Mesothelial cell of epicardium (in vitro differentiated cells): ENCODE measurements at regions not wholly inside any gene's neighbourhood (a gene's known extent, or its start where the extent isn't known, plus 50 kb on each side); places are given as distances from the start of the nearest gene placed in this dataset.
A peak's percentile ranks its signal among the peaks of the same experiment; 100 is the strongest.

Experiments
- DNase-seq, 2 experiments: peaks; one replicate each; pipeline ENCODE4 v3.0.0; 2021; ENCODE audit warnings: low spot score in 2 of 2; ENCODE audit not compliant: unreplicated experiment in 2 of 2
- H3K27ac Mint-ChIP-seq: 2 replicates; pipeline ENCODE4 v1.8.0; 2021; ENCODE audit warnings: mixed read lengths
- H3K27me3 Mint-ChIP-seq: 2 replicates; pipeline ENCODE4 v1.8.0; 2021; ENCODE audit warnings: low read depth, mixed read lengths
- H3K36me3 Mint-ChIP-seq: 2 replicates; pipeline ENCODE4 v1.8.0; 2021; ENCODE audit warnings: mixed read lengths
- H3K4me1 Mint-ChIP-seq: 2 replicates; pipeline ENCODE4 v1.8.0; 2021; ENCODE audit warnings: mixed read lengths
- H3K4me3 Mint-ChIP-seq: 2 replicates; pipeline ENCODE4 v1.8.0; 2021; ENCODE audit warnings: mild to moderate bottlenecking, moderate library complexity, mixed read lengths
- H3K9me3 Mint-ChIP-seq: 2 replicates; pipeline ENCODE4 v1.8.0; 2021; ENCODE audit warnings: mixed read lengths
- TF ChIP-seq, protein P1 (sequence below): fragments of 200-600 bp; sonication (generic); IDR thresholded peaks from one replicate; pipeline ENCODE4 v1.5.0; 2021; ENCODE audit warnings: antibody characterized with exemption; ENCODE audit not compliant: unreplicated experiment

GRCh38 chr3:194929578-194929960 is 243.9 kb downstream of the FAM43A start:
- Mint-ChIP-seq H3K27ac (peak overlapping the region; percentile 40), H3K4me1 (peaks cover 39% of the 10 kb centered on the region), H3K36me3 (no peaks in the 10 kb centered on the region), H3K9me3 (peaks cover 8% of the 10 kb centered on the region), H3K27me3 (no peaks in the 10 kb centered on the region), H3K4me3 (no peak overlapping the region)
- DNase-seq: no peak
- TF ChIP-seq, protein P1, sequence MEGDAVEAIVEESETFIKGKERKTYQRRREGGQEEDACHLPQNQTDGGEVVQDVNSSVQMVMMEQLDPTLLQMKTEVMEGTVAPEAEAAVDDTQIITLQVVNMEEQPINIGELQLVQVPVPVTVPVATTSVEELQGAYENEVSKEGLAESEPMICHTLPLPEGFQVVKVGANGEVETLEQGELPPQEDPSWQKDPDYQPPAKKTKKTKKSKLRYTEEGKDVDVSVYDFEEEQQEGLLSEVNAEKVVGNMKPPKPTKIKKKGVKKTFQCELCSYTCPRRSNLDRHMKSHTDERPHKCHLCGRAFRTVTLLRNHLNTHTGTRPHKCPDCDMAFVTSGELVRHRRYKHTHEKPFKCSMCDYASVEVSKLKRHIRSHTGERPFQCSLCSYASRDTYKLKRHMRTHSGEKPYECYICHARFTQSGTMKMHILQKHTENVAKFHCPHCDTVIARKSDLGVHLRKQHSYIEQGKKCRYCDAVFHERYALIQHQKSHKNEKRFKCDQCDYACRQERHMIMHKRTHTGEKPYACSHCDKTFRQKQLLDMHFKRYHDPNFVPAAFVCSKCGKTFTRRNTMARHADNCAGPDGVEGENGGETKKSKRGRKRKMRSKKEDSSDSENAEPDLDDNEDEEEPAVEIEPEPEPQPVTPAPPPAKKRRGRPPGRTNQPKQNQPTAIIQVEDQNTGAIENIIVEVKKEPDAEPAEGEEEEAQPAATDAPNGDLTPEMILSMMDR: peak; percentile 7

- no peak overlapping the region for H3K4me3 Mint-ChIP-seq
- DNase-seq: no peak
- H3K27me3 Mint-ChIP-seq: no peaks in the 10 kb centered on the region
- peaks cover 35% of the 10 kb centered on the region for H3K4me1 Mint-ChIP-seq
- TF ChIP-seq, protein P1: no peak
- H3K36me3 Mint-ChIP-seq: no peaks in the 10 kb centered on the region
- H3K27ac Mint-ChIP-seq: peak overlapping the region; percentile 97
- H3K9me3 Mint-ChIP-seq: peaks cover 8% of the 10 kb centered on the region
Observed at GRCh38 chr3:194930377-194931204, 244.9 kb downstream of the FAM43A start.

- Mint-ChIP-seq H3K27me3 (no peaks in the 10 kb centered on the region), H3K36me3 (no peaks in the 10 kb centered on the region), H3K9me3 (peaks cover 8% of the 10 kb centered on the region), H3K27ac (peak overlapping the region; percentile 97), H3K4me3 (no peak overlapping the region), H3K4me1 (peaks cover 31% of the 10 kb centered on the region)
- TF ChIP-seq, protein P1: no peak
- DNase-seq: no peak
Observed at GRCh38 chr3:194931347-194931746, 245.7 kb downstream of the FAM43A start.

GRCh38 chr3:194931865-194932264 is 246.2 kb downstream of the FAM43A start:
- H3K9me3 Mint-ChIP-seq: peaks cover 8% of the 10 kb centered on the region
- no peak overlapping the region for H3K4me3 Mint-ChIP-seq
- peaks cover 31% of the 10 kb centered on the region for H3K4me1 Mint-ChIP-seq
- H3K27ac Mint-ChIP-seq: no peak overlapping the region
- TF ChIP-seq, protein P1: no peak
- no peaks in the 10 kb centered on the region for H3K36me3 Mint-ChIP-seq
- no peaks in the 10 kb centered on the region for H3K27me3 Mint-ChIP-seq
- DNase-seq: no peak

GRCh38 chr3:194933465-194933864 is 247.8 kb downstream of the FAM43A start:
- Mint-ChIP-seq H3K36me3 (no peaks in the 10 kb centered on the region), H3K4me1 (peaks cover 25% of the 10 kb centered on the region), H3K4me3 (no peak overlapping the region), H3K27ac (no peak overlapping the region), H3K27me3 (no peaks in the 10 kb centered on the region), H3K9me3 (peaks cover 8% of the 10 kb centered on the region)
- no peak for DNase-seq
- TF ChIP-seq, protein P1: no peak

GRCh38 chr3:194935061-194935460 is 249.4 kb downstream of the FAM43A start:
- Mint-ChIP-seq H3K4me3 (no peak overlapping the region), H3K36me3 (no peaks in the 10 kb centered on the region), H3K9me3 (peaks cover 8% of the 10 kb centered on the region), H3K27me3 (no peaks in the 10 kb centered on the region), H3K4me1 (peaks cover 25% of the 10 kb centered on the region), H3K27ac (no peak overlapping the region)
- DNase-seq: no peak
- TF ChIP-seq, protein P1: no peak
